Stimulated activated CD4-positive, alpha-beta T cell treated with anti-CD3 and anti-CD28 coated beads, TNF-alpha, amount 100 ng/mL, for 48 hours (primary cell): ENCODE measurements at regions not wholly inside any gene's neighbourhood (a gene's known extent, or its start where the extent isn't known, plus 50 kb on each side); places are given as distances from the start of the nearest gene placed in this dataset.
"Not testable (repeated sequence)": the region's sequence is repeated elsewhere in the genome, so short reads cannot be mapped to it uniquely, and the experiment has no call there.

Experiments
- DNase-seq, 3 donors: peaks; one replicate each; pipeline ENCODE4 v3.0.0-alpha.2; 2020; ENCODE audit warnings: low read depth in 3 of 3

DNA sequence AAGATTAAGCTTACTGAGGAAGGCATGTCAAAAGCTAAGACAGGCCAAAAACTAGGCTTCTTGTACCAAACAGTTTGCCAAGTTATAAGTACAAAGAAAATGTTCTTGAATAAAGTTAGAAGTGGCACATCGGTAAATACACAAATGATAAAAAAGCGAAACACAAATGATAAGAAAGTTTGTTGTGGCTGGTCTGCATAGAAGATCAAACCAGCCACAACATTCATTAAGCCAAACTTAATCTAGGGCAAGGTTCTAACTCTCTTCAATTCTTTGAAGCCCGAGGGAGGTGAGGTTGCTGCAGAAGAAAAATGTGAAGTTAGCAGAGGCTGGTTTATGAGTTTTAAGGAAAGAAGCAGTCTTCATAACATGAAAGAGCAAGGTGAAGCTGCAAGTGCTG is 1119.6 kb upstream of the FLRT2 start:
- DNase-seq = no peak

DNA sequence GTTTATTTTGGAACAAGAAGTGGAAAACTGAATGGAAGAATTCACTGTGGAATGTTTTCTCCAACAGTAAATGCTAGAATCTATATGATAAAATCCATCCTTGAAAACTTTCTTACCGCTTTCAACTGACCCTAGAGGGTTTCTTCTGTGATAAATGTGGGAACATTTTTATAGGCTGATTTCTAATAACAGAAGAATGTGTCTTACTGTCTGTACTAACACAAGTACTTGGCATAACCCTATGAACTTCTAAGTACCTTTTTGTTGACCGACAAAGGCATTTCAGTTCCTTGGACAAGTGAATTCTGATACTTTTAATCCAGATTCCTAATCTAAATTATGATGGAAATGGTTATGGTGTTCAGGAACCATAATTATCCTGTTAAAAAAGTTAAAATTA is 1109.7 kb upstream of the FLRT2 start:
- DNase-seq = no peak

DNA sequence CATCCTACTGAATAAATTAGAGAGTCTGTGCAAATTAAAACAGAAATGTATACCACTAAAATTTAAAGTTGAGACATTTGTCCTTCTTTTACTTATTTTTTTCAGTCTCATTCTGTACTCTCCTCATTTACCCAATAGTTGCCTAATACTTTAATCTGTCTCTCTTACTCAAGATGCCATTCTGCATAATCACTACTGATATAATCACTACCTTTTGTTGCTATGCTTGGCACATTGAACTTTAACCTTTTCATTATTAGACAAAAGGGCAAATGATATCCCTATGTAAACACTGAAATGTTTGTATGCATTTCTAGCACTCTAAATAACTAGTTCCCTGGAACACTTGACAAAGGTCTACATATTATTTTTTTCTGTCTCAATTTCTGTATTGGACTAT is 1108.3 kb upstream of the FLRT2 start:
- no peak for DNase-seq

DNA sequence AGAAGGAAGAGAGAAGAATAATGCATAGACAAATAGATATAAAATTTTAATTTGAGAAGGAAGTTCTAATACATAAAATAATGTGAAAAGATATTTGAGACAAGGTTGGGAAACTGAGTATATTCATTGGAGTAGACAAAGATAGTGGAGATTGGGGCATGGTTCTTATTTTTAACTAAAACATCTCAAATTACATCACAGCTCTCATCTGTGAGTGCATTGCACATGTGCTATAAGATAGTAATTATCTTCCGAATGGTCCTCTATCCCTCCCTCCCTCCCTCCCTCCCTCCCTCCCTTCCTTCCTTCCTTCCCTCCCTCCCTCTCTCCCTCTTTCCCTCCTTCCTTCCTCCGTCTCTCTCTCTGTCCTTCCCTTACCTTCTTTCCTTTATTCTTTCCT is 1104.0 kb upstream of the FLRT2 start:
- DNase-seq = no peak

DNA sequence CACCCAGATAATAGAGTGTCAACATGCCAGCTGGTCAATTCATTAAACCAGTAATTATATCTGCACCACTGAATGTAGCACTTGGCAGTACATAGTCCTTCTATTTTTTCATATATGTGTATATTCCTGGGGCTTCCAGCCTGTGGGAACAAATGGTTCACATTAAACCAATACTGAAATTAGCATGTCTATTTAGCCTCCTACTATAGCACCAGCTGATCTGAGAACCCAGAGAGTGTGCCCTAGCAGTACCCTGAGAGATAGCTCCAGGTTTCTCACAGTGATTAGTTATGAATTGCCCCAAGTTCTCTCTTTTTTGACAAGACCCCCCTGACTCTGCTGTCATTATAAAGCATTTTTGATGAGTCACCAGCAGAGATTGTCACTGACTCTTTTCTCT is 1097.3 kb upstream of the FLRT2 start:
- DNase-seq = no peak

DNA sequence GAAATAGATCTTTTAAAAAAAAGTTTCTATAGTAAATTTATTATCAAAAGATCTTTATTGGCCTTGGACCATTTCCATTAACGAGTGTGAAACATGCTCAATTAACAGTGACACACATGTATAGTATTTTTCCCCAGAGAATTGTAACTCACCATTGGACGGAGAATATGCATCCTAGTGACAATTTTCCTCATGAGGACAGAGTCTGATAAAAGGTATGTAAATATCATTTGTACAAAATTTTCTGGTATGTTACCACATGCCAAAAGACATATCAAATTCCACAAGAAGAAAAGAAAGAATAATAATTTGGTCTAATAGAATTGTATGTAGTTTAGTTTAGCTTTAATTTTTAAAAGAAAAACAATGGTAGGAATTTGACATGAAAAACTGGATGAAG is 1096.0 kb upstream of the FLRT2 start:
- no peak for DNase-seq

DNA sequence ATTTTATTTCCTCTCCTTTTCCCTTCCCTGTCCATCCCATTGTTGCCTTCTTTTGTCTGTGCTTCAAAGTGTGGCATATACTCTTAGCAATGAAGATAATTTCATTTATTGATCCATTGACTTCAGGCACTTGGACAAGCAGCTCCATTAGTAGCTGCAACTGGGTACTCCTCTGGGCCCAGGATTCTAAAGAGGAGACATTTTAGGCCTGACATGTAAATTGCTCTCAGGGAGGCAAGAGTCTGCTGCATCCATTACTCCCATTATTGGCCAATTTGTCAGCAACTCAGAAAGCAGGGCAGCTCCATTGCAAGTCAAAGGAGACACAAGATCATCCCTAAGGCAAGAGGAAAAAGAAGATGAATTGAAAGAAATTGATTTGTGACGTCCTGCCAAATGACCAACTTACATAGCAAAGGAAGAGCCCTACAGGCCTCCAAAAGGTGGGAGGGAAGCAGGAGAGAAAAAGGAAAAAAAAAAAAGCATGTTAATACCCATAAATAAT is 1094.1 kb upstream of the FLRT2 start:
- no peak for DNase-seq

DNA sequence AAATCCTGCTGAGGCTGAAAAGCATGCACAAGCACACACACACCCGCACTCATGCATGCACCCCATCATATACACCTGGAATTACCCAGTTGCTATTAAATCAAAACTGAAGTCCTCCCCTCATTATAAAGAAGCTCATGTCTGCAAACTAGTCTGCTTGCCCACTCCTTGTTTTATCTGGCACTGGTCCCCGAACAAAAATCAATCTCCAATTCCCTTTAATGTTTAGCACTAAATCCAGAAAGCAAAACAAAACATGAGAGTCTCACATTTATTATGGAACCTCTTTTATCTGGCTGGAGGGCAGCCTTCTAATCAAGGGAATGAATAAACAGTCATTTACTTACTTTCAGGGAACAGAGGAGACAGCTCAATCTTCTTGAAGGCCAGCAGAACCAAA is 1093.4 kb upstream of the FLRT2 start:
- DNase-seq = no peak

DNA sequence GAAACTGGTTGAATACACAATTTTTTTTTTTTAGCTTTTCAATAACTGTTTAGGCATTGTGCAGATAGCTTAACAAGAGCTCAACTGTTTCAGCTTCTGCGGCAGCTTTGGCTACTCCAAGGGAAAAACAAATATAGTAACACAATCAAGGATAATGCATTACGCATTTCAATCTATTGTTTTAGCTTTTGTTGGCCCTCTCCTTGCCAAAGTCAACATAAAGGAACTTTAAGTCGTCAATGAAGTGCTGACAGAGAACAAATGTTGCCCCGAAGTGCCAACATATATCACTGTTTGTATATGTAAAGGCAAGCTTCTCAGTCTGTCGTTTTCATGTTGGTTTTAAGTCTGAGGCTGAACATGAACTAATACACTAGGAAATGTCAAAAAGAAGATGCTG is 1087.4 kb upstream of the FLRT2 start:
- no peak for DNase-seq

DNA sequence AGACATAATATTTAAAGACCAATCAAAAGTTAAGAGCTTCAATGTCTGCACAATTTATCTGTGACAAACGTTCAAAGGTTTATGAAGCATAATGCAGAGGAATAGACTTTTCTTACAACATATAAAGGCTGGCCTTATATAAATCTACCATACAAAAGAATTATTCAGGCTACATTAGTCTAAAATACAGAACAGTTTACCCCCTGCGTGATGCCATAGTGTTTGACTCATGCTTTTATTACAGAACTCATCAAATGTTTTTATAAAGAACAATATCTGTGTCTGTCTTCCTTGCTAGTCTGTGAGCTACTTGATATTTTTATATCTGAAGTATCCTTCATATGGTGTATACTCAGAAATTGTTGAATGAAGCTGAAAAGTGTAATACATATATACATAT is 1084.5 kb upstream of the FLRT2 start:
- DNase-seq = no peak

DNA sequence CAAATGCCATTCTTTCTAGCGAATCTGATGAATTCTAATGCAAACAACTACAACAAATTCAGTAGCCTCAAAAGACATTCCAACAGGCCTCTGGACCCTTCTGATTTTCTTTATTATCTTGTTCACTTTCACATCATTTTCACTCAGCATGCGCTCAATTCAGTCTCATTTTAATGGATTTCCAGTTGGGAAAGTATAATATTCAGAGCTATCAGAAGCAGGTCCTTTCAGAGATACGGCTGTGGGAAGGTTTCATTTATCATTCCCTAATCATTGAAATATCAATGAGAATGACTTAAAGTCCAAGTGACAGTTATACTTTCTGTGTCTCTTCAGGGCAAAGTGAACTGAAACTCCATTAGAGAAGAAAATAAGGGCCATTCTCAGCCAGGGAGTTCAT is 1083.7 kb upstream of the FLRT2 start:
- no peak for DNase-seq

DNA sequence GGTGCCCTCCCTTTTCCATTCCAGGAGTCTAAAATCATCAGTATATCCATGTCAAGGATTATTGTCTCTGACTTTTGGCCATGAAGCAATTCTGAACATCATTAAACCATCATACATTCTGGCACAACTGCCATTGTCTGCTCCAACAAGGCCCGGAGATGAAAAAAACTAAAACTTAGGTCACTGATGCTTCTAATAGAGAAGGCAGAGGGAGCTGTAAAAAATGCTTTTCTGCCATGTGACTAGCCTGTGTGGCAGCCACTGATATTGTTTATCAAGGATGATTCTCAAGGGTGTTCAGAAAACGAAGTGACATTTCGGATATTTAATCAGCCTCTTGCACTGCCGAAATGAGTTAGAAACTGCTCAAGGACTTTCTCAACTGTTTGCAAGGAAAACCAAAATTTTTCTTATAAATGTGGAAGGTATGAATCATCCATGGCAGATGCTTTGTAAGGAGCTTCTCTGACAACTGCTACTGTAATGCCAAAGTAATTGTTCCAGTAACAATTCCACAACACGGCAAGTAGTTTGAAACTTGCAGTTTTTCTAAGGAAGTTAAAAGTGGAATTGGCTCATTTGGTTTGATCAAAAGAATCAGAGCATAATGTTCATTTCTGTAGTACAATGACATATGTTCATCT is 1076.5 kb upstream of the FLRT2 start:
- DNase-seq = no peak

DNA sequence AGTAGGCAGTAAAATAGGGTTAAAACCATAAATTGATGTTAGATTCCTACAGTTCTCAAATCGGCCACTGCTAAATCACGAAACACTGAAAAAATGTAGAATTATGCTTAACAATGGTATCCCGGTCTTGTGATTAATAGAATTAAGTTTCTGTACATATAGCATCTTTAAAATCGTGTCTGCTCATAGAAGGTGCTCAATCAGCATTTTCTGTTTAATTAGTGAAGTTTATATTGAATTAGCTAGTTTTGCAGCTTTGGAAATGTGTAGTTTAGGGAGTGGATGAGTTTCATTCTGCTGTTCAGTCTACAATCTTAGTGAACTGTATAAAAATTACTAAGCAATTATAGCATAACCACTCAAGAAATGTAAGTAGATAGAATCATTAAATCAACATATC is 1075.8 kb upstream of the FLRT2 start:
- DNase-seq = no peak

DNA sequence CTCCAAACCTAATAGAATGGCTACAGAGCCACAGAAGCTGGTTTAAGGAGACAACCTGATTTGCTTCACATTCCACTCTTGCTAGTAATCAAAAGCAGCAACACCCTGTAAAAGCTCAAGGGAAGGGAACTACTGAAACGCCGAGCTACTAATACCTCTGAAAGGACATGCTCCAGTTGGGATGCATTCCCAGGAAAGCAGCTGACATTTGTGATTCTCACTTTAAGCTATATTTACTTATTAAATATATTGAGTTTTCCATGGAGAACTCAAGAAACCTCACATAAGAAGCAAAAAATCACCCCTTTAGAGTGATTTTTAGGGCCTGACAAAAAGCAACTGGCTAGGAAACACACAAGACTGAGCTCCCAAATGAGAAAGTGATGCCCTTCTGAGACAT is 1073.0 kb upstream of the FLRT2 start:
- no peak for DNase-seq

DNA sequence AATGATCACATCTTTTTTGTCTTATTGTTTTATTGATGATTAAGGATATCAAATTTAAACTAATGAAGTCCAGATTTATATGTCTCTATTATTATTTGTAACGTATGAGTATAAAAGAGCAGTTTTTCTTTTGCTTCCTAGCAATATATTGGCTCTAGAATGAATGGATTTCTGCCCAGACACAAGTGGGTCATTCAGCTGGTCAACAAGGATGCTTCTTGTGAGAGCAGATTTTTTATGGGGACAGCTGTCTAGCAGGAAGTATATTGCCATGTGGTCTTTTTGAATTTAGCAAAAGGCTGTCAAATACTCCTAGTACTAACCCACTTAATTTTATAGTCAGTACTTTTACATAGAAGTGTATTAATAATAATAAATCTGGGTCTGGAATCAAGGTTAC is 1071.1 kb upstream of the FLRT2 start:
- no peak for DNase-seq

DNA sequence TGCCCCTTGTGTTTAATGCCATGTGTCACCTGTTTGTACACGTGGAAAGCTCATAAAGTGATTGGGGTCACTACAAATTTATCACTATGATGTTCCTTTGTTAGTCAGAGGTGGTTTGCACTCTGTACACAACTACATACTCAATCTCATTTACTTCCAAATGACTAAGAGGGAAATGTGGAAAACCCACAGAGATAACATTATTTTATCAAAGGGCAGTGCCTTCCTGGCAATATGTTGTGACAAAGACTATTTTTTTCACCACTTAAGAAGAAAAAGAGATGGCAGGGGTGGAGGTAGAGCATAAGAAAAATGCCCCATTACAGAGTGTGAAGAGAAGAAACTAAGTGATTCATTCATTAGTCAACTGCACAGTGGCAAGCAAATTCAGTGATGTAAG is 1064.1 kb upstream of the FLRT2 start:
- no peak for DNase-seq

DNA sequence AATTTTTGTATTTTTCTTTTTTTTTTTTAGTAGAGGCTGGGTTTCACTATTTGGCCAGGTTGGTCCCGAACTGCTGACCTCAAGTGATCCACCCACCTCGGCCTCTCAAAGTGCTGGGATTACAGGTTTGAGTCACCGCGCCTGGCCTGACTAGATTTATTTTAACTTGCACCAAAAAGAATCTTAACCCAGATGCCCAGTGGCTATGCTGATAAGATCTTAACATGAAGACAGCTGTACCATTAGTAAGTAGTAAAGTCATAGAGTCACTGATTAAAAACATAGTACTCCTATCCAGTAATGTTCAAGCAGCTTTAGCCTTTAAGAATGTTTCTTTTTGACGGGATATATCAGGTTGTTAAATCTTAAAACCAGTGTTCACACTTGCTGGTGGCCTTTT is 1061.8 kb upstream of the FLRT2 start:
- DNase-seq = no peak

DNA sequence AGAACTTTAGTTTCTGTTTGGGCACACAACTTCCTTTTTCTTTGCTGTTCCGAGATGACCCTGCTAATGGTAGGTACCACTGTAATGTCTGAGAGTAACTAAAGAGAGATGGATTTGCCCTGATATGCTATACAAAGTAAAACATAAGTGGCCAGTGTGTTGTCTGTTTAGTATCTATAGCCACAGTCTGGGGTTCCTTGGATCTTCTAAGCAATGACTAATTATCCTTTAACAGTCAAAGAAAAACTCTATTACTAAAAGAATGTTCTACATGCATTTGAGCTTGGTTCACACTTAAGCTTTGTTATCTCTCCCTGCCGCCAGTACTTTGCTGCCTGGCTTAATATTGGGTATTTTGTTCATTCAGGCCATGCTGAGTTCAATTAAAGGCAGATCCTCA is 1051.9 kb upstream of the FLRT2 start:
- DNase-seq = no peak

DNA sequence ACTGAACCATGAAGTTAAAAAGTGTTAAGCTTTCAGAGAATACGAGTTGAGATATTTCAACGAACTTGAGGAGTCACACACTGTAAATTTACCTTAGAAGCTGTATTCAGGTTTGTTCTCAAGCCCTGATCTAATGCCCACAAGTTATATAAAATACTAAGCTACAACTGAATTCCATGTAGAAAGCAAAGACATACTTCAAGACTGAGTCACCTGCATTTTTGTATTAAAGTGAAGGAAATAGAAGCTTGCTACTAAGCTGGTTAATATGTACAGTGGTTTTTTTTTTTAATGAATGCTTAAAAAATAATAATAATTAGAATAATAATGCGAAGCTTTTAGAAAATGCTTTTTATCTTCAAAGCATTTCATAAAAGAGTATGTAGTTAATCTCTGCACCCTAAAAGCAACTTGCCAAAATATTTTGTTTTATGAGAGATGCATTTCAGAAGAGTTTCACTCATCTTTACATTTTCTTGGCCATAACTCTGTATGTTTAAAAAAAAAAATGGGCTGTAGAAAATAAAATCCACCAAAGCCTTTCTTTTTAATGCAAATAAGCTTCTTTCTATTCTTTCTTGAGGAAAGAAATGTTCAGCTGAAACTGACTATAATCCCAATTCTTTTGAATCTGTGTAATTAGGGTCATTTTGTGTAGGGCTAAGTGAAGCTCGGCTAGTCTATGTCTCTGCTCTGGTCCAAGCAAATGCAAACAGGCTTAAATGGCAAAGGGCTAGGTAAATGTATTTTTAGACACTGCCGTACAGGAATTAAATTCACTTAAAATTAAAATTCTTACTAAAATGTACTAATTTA is 1047.5 kb upstream of the FLRT2 start:
- DNase-seq = no peak

DNA sequence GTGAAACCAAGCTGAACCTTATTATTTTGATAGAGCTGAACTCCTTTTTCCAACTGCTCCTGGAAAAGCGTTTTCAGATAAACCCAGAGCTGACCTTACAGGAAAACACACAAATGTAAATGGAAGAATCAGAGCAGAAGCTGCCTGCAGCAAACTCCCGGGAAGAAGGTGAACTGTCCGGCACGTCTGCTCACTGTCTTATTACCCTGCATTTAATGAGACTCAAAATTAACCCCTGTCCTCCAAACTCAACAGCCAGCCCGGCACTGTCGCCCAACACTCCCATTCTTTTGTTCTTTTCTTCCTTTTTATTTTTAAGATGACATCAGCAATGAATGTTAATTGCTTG is 1046.9 kb upstream of the FLRT2 start:
- no peak for DNase-seq

DNA sequence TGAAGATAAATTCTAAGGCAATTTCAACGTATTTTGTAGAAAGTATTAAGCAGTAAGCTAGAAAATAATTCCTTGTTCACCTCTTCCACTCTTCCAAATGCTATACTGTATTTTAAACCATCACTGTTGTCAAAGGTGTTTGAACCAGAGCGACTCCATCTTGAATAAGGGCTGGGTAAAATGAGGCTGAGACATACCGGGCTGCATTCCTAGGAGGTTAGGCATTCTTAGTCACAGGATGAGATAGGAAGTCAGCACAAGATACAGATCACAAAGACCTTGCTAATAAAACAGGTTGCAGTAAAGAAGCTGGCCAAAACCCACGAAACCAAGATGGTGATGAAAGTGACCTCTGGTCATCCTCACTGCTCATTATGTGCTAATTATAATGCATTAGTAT is 1045.7 kb upstream of the FLRT2 start:
- DNase-seq = not testable (repeated sequence)

DNA sequence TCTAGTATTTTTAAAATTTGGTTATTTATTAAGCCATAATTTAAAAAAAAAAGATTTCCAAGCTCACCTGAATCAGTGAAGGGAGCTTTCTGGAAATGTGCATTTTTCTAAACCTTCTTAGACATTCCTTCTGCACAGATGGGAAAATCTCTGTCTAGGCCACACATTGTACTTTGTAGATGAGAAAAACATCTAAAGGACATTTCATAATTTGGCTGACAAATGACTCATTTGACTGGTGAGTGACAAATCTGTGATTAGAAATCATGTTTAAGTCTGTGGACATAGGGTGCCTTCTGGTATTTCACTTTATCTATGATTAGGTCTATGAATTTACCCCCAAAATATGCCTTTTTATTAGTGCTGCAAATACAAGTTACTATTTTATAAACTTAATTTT is 1044.9 kb upstream of the FLRT2 start:
- no peak for DNase-seq

DNA sequence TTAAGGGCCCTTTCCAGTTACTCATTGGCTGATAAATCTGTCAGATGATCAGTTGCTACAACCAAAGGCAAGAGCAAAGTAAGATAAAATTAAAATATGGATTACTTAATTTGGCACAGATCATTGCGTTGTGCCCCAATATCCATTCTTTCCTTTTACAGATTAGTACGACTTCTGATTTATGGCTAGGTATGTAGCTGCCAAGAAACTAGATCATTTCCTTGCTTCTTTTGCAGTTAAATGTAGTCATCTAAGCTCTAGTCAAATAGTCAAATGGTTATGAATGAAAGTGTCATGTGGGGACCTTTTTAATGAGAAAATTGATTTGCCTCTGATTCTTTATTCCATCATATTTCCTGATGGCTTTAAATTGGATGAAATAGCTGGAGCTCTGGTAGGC is 1039.9 kb upstream of the FLRT2 start:
- no peak for DNase-seq

DNA sequence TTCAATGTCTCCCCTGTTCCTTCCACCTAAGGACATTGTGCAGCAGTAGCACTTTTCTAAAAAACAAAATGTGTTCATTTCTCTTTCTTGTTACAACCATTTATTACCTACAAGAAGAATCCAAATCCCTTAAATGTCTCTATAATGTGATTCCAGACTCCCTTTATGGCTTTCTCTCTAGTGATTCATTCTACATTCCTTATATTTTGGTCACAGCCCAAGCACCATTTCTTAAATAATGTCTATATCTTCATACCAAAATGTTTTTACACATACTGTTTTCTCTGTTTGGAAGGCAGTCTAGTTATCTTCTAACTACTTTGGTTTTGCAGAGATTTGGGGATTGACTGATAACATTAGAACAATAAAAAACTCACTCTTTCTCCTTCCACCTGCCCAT is 1037.3 kb upstream of the FLRT2 start:
- no peak for DNase-seq
